HG02973 (cell line): ENCODE measurements at regions not wholly inside any gene's neighbourhood (a gene's known extent, or its start where the extent isn't known, plus 50 kb on each side); places are given as distances from the start of the nearest gene placed in this dataset.

Experiments
- ATAC-seq: cut with Tn5 transposase; IDR thresholded peaks from one replicate; pipeline ENCODE4 v1.9.1; 2021; ENCODE audit warnings: moderate library complexity; ENCODE audit not compliant: unreplicated experiment

GRCh38 chr22:34301569-34301968 lies 381.3 kb upstream of the LARGE1 start:
- ATAC-seq = no peak

GRCh38 chr22:34303656-34304055 lies 383.4 kb upstream of the LARGE1 start:
- no peak for ATAC-seq

DNA sequence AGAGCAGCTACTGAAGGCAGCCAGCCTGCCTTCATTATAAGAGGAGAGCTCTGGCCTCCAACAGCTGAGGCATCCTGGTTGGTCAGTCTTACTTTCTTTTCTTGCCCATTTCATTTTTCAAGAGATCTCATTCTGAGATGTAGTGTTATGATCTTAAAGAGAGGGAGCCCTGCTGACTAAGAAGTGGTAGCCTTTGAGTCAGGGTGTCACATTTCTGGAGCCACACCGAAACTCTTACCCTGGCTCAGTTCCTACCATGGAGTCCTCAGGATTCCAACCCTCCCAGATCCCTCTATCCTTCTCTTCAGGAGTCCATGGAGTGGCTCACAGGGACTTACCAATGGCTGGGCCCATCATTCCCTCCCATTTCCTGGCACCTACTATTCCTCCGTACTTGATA lies 386.1 kb upstream of the LARGE1 start:
- no peak for ATAC-seq

- ATAC-seq = no peak
Observed at GRCh38 chr22:34308101-34308500, 387.8 kb upstream of the LARGE1 start.

DNA sequence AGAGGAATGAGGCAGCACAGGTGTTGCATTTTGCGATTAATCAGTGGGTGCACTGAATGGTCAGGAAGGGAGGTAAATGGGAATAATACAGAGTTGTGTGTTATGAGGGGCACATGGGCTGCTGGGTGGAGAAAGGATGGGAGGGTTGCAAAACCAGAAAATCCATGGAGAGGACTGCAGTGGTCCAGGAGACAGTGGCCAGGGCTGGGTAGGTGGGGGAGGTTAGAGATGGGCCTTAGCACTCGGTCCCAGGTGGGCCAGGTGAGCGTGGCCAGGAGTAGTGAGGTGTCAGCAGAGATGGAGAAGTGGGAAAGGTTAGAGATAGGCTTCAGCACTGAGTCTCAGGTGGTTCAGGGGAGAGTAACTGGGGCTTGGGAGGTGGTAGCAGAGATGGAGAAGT lies 399.1 kb upstream of the LARGE1 start:
- no peak for ATAC-seq

DNA sequence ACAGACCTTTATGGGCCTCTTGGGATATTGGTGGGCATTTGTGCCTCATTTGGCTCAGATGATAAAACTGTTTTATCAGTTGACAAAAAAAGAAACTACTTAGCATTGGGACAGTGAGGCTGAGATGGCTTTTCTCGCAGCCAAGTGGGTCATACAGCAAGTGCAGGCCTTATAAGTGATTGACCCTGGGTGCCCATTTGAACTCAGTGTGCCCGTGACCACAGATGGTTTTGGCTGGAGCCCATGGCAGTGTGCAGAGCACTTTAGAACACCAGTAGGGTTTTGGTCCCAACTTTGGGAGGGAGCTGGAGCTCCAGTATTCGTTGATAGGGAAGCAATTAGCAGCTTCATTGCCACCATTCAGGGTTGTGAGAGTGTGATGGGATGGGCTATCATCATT lies 404.5 kb upstream of the LARGE1 start:
- ATAC-seq = no peak

DNA sequence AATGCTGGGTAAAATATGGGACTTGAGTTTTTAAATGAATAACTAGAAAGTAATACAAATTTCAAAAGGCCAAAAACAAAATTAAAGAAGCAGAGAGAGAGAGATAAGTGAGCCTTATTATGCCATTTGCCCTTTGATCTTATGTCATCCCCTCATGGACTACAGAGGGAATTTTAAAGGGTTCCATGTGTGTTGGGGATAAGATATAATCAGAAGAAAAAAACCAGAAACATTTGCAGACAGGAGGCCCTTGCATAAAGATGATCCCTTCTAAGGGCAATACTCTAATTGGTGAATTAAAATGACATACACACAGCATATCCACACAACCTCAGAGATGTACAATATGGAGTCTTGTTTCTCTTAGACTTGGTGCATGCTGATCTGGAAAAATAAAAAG lies 406.6 kb upstream of the LARGE1 start:
- ATAC-seq = no peak

DNA sequence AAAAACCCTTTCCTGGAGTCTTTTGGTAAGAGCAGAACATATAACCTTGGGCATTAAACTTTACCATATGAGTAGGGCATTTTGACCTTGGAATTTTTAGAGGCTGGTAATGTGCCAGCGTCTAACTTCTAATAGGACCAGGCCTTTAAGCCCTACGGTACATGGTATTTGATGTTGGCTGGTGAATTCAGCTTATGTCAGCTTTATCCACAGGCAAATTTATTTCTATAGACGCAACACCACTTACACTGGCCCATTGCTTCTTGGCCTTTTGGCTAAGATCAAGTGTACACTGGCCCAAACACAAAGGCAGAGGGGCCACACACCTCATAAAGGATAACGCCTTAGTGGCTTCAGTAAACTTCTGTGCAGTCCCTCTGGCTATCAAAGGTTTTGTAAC lies 410.2 kb upstream of the LARGE1 start:
- ATAC-seq = no peak

- no peak for ATAC-seq
Observed at GRCh38 chr22:34333285-34333684, 413.0 kb upstream of the LARGE1 start.

- ATAC-seq = no peak
Observed at GRCh38 chr22:34334893-34335292, 414.6 kb upstream of the LARGE1 start.

DNA sequence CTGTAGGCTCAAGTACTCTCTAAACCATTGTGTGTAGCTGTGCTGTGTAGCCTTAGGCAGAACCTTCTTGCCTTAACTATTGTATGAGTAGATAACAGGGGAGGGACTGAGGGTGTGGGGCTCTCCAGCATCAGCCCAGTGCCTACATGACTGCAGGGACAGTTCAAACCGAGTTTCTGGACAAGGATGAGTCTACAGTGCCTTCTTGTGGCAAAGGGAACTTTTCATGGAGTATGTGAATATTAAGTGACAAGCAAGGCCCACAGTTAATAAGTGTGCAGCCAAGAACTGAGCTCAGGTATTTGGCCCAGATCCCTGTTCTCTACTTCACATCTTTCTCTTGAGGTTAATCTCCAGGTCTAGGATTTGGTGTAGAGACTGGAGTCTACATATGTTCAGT lies 424.4 kb upstream of the LARGE1 start:
- no peak for ATAC-seq

- no peak for ATAC-seq
Observed at GRCh38 chr22:34354071-34354817, 434.0 kb upstream of the LARGE1 start.

DNA sequence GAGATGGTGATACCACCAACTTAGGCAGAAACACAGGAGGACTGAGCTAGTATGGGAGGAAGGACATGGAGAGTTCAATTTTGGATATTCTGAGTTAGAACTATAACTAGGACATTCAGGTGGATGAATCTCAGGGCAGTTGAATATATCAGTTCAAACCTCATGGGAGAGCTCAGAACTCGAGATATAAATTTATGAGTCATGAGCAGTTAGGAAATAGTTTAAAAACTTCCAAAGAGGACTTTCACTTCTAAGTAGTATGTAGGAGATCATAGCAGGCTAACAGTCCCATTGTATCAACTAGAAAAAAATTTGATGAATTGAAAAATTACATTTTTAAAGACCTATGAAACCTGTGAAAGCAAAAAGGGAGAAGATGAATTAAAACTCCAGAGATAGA lies 436.2 kb upstream of the LARGE1 start:
- no peak for ATAC-seq

DNA sequence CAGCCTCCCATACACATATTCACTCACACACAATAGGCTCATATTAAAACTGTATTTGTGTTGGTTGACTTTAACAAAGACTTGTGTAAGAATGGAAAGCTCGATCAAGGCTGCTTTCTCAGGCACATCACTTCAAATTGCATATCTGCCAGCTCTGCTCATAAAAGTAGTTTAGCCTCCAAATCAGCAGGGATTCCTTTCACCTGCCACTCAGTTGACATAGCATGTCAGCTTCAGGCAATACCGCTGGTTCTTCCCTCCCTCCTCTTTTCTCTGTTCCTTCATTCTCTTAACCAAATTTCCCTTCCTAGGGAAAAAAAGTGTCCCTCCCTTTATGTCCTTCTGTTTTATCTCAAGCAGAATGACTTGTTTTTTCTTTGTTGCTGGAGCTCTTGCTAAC lies 450.4 kb upstream of the LARGE1 start:
- ATAC-seq = no peak

- ATAC-seq = no peak
Observed at GRCh38 chr22:34379825-34380224, 459.5 kb upstream of the LARGE1 start.

DNA sequence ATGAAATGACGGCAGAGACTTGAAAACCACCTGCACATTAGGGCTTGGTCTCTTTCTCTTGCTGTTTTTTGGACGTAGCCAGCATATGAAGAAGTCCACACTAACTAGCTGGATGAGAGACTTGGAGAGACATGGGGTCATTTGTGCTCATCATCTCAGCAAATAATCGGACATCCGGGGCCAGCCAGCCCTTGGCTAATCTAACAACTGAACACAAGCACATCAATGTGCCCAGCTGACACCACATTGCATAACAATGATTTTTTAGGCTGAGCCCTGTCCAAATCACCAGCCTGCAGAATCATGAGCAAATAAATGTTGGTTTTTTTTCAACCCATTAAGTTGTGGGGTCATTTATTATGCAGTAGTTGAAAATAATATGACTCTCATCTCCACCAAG lies 460.3 kb upstream of the LARGE1 start:
- ATAC-seq = no peak

DNA sequence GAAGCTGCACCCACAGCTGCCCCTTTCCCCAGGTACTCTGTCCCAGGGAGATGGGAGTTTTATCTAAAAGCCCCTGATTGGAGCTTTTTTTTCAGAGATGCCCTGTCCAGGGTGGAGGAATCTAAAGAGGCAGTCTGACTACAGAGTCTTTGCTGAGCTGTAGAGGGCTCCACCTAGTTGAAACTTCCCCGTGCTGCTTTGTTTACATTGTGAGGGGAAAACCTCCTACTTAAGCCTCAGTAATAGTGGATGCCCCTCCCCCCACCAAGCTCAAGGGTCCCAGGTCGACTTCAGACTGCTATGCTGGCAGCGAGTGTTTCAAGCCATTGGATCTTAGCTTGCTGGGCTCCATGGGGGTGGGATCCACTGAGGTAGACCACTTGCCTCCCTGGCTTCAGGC lies 470.1 kb upstream of the LARGE1 start:
- ATAC-seq = no peak

DNA sequence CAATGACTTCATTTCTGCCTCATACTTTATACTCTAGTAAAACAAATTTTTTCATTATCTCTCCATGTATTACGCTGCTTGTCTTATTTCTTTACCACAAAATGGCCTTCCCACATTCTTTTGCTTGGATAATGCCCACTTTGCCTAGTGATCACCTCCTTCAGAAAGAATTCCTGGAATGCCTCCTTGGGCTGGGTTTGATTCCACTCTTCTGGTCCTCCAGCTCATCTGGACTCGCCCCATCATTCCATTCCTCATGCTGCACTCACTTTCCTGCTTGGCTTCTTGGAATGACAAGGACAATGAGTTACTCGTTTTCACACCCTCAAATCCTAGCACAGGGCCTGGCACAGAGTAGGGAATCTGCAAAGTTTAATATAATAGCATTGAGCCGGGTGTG lies 475.1 kb upstream of the LARGE1 start:
- ATAC-seq = no peak

GRCh38 chr22:34403667-34404066 lies 483.4 kb upstream of the LARGE1 start:
- no peak for ATAC-seq

DNA sequence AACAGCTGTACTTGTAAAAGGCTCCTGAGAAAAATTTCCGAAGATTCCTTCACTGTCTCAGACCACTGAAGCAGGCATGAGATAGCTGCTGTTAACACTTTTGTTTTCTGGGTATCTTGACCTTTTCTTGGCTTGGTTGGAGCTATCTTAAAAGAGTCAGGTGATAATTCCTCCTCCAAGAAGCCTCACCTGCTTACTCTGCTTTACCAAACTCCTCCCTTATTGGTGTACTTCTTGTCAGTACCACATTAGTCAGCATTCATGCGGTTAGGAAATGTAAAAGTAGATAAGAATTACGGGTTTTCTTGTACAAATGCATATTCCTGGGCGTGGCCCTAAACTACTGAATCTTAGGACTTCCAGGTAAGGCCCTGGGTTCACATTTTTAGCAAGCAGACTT lies 489.8 kb upstream of the LARGE1 start:
- ATAC-seq = no peak

DNA sequence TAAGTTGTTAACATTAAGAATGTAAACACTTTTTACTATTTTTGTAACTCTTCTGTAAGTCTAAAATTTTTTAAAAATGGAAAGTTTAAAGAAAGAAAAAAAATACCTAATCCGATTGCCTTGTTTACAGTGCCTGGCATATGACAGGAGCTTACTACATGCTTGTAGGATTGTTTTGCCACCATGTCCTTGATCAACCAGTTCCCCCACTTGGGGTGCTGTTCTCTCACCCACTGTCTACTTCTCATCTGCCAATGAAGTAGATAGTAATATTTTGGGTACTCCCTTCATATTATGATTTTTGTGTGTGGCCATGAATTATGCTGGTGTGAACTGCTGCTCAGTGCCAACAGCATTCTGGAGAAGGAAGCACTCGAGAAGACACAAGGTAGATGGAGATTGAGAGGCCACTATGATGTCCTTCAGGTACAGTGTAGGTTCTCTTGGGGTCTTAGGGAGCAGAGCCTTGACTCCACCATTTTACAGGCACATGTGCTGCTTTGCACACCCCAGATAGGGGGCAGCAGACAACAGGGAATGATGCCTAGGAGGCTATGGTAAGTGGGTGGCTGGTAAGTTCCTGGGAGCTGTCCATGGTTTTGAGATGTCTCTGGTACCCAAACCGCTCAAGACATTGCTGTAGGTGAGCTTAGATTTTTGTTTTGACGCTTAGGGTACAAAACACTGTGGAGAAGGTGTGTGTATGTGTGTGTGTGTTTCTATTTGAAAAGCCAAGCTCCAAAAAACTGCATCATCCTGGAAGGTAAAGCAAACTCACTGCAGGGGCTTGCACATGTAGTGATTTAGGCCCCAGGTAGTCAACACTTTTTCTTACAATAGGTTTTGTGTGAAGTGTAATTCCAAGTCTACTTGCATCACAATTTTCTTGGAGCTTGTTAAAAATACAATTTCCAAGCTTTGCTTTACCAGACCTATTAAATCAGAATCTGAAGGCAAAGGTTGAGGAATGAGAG lies 494.5 kb upstream of the LARGE1 start:
- no peak for ATAC-seq
